Activated CD4-positive, alpha-beta T cell treated with anti-CD3 and anti-CD28 coated beads, Interleukin-2, amount 10 ng/mL, durations not matched to agents 7 days and 5 days (primary cell): ENCODE measurements at regions not wholly inside any gene's neighbourhood (a gene's known extent, or its start where the extent isn't known, plus 50 kb on each side); places are given as distances from the start of the nearest gene placed in this dataset.
"Not testable (repeated sequence)": the region's sequence is repeated elsewhere in the genome, so short reads cannot be mapped to it uniquely, and the experiment has no call there.

Experiments
- CTCF ChIA-PET: fragments of 350-600 bp; sonication (Branson Sonifier 250); formaldehyde crosslinking; loops from one replicate; lab custom pipeline; 2021; ENCODE audit warnings: antibody characterized with exemption; lab: Charles Lee
- POLR2A ChIA-PET: fragments of 350-600 bp; sonication (Branson Sonifier 250); formaldehyde crosslinking; loops from one replicate; lab custom pipeline; 2021; ENCODE audit warnings: antibody characterized with exemption; lab: Charles Lee
- DNase-seq: peaks from one replicate; pipeline ENCODE4 v3.0.0-alpha.2; 2020
- H3K27ac Mint-ChIP-seq: one replicate; pipeline ENCODE4 v1.8.0; 2021; ENCODE audit warnings: mild to moderate bottlenecking, moderate library complexity, mixed read lengths
- H3K27me3 Mint-ChIP-seq: one replicate; pipeline ENCODE4 v1.8.0; 2021; ENCODE audit warnings: mixed read lengths
- H3K36me3 Mint-ChIP-seq: one replicate; pipeline ENCODE4 v1.8.0; 2021; ENCODE audit warnings: low read depth, mixed read lengths
- H3K4me1 Mint-ChIP-seq: one replicate; pipeline ENCODE4 v1.8.0; 2021; ENCODE audit warnings: mixed read lengths
- H3K4me3 Mint-ChIP-seq: one replicate; pipeline ENCODE4 v1.8.0; 2021; ENCODE audit warnings: mild to moderate bottlenecking, moderate library complexity, mixed read lengths
- H3K9me3 Mint-ChIP-seq: one replicate; pipeline ENCODE4 v1.8.0; 2021; ENCODE audit warnings: mixed read lengths

GRCh38 chr11:33434294-33434693 is 177.1 kb downstream of the HIPK3 start:
- no peaks in the 10 kb centered on the region for H3K36me3 Mint-ChIP-seq
- no peak overlapping the region for H3K4me3 Mint-ChIP-seq
- no peak for DNase-seq
- CTCF ChIA-PET: no interaction called here
- H3K27me3 Mint-ChIP-seq: peaks cover 6% of the 10 kb centered on the region
- POLR2A ChIA-PET: no interaction called here
- no peaks in the 10 kb centered on the region for H3K4me1 Mint-ChIP-seq
- H3K27ac Mint-ChIP-seq: no peak overlapping the region
- H3K9me3 Mint-ChIP-seq: peaks cover 6% of the 10 kb centered on the region

GRCh38 chr11:33428435-33428834 is 171.3 kb downstream of the HIPK3 start:
- CTCF ChIA-PET, H3K4me3 Mint-ChIP-seq, H3K27ac Mint-ChIP-seq, DNase-seq, H3K4me1 Mint-ChIP-seq, H3K9me3 Mint-ChIP-seq, POLR2A ChIA-PET, H3K36me3 Mint-ChIP-seq: not testable (repeated sequence)
- H3K27me3 Mint-ChIP-seq: peaks cover 24% of the 10 kb centered on the region

- POLR2A ChIA-PET: no interaction called here
- CTCF ChIA-PET: no interaction called here
- H3K36me3 Mint-ChIP-seq: no peaks in the 10 kb centered on the region
Measured at GRCh38 chr11:33420959-33421566, 163.9 kb downstream of the HIPK3 start.

GRCh38 chr11:33419924-33420323 is 162.7 kb downstream of the HIPK3 start:
- Mint-ChIP-seq H3K4me3 (no peak overlapping the region), H3K27ac (no peak overlapping the region), H3K9me3 (no peaks in the 10 kb centered on the region), H3K27me3 (peaks cover 11% of the 10 kb centered on the region), H3K36me3 (no peaks in the 10 kb centered on the region), H3K4me1 (no peaks in the 10 kb centered on the region)
- DNase-seq: no peak
- POLR2A ChIA-PET: no interaction called here
- CTCF ChIA-PET: no interaction called here

More at GRCh38 chr11:33420959-33421566, 163.9 kb downstream of the HIPK3 start:
- H3K27ac Mint-ChIP-seq: no peak overlapping the region
- no peaks in the 10 kb centered on the region for H3K9me3 Mint-ChIP-seq
- H3K27me3 Mint-ChIP-seq: peaks cover 18% of the 10 kb centered on the region
- H3K4me3 Mint-ChIP-seq: no peak overlapping the region
- H3K4me1 Mint-ChIP-seq: no peaks in the 10 kb centered on the region
- DNase-seq: no peak

- H3K36me3 Mint-ChIP-seq: no peaks in the 10 kb centered on the region
- H3K4me3 Mint-ChIP-seq: no peak overlapping the region
- ChIA-PET POLR2A (no interaction called here), CTCF (no interaction called here)
- H3K27me3 Mint-ChIP-seq: peaks cover 11% of the 10 kb centered on the region
- no peak overlapping the region for H3K27ac Mint-ChIP-seq
- DNase-seq: no peak
- no peaks in the 10 kb centered on the region for H3K9me3 Mint-ChIP-seq
- H3K4me1 Mint-ChIP-seq: no peaks in the 10 kb centered on the region
Measured at GRCh38 chr11:33417121-33417520, 159.9 kb downstream of the HIPK3 start.

- Mint-ChIP-seq H3K27me3 (peaks cover 26% of the 10 kb centered on the region), H3K4me1 (no peaks in the 10 kb centered on the region), H3K36me3 (no peaks in the 10 kb centered on the region), H3K9me3 (no peaks in the 10 kb centered on the region), H3K27ac (no peak overlapping the region), H3K4me3 (no peak overlapping the region)
- ChIA-PET POLR2A (no interaction called here), CTCF (no interaction called here)
- DNase-seq: no peak
Measured at GRCh38 chr11:33413301-33413700, 156.1 kb downstream of the HIPK3 start.

- ChIA-PET POLR2A (no interaction called here), CTCF (interaction anchor here (0.5 kb wide), 1 partner anchor 943 kb away, joined by 3 read pairs; no protein-coding TSS in a partner anchor)
- Mint-ChIP-seq H3K4me1 (no peaks in the 10 kb centered on the region), H3K9me3 (no peaks in the 10 kb centered on the region), H3K36me3 (no peaks in the 10 kb centered on the region), H3K27ac (no peak overlapping the region), H3K27me3 (peaks cover 24% of the 10 kb centered on the region), H3K4me3 (no peak overlapping the region)
- DNase-seq: no peak
Measured at GRCh38 chr11:33412241-33412640, 155.1 kb downstream of the HIPK3 start.

GRCh38 chr11:33411751-33412150 is 154.6 kb downstream of the HIPK3 start:
- Mint-ChIP-seq H3K27me3 (peaks cover 24% of the 10 kb centered on the region), H3K4me1 (no peaks in the 10 kb centered on the region), H3K9me3 (no peaks in the 10 kb centered on the region), H3K36me3 (no peaks in the 10 kb centered on the region), H3K27ac (no peak overlapping the region), H3K4me3 (no peak overlapping the region)
- POLR2A ChIA-PET: no interaction called here
- DNase-seq: no peak
- CTCF ChIA-PET: interaction anchor here (0.5 kb wide), 1 partner anchor 943 kb away, joined by 3 read pairs; no protein-coding TSS in a partner anchor

GRCh38 chr11:33410086-33410765 is 153.0 kb downstream of the HIPK3 start:
- CTCF ChIA-PET: no interaction called here
- H3K9me3 Mint-ChIP-seq: no peaks in the 10 kb centered on the region
- H3K27ac Mint-ChIP-seq: no peak overlapping the region
- no peak for DNase-seq
- no peaks in the 10 kb centered on the region for H3K4me1 Mint-ChIP-seq
- peaks cover 24% of the 10 kb centered on the region for H3K27me3 Mint-ChIP-seq
- no peaks in the 10 kb centered on the region for H3K36me3 Mint-ChIP-seq
- POLR2A ChIA-PET: no interaction called here
- H3K4me3 Mint-ChIP-seq: no peak overlapping the region
